ENCODE measurements at regions not wholly inside any gene's neighbourhood (a gene's known extent, or its start where the extent isn't known, plus 50 kb on each side); places are given as distances from the start of the nearest gene placed in this dataset.

DNA sequence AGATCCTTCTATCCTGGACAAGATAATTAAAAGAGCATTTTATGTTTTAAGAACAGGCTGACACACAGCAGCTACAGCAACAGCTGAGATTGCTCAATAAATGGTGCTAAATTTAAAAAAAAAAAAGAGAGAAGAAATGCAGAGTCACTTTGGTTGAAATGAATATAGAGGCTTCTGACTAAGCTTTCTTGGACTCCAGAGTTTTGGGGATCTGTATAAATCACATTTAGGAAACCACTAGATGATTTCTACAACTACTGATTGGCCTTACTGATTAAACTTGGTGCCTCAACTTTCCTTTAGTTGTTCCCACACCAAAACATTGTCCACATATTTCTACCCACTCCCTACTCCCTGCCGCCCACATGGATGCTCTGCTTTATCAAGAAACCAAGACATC is 132.9 kb upstream of the ZBTB20 start:
- TF ChIP-seq, protein P1, sequence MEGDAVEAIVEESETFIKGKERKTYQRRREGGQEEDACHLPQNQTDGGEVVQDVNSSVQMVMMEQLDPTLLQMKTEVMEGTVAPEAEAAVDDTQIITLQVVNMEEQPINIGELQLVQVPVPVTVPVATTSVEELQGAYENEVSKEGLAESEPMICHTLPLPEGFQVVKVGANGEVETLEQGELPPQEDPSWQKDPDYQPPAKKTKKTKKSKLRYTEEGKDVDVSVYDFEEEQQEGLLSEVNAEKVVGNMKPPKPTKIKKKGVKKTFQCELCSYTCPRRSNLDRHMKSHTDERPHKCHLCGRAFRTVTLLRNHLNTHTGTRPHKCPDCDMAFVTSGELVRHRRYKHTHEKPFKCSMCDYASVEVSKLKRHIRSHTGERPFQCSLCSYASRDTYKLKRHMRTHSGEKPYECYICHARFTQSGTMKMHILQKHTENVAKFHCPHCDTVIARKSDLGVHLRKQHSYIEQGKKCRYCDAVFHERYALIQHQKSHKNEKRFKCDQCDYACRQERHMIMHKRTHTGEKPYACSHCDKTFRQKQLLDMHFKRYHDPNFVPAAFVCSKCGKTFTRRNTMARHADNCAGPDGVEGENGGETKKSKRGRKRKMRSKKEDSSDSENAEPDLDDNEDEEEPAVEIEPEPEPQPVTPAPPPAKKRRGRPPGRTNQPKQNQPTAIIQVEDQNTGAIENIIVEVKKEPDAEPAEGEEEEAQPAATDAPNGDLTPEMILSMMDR (conservative IDR thresholded peaks at IDR 0.05; ENCODE audit: low read length) = no peak
- H3K4me3 ChIP-seq (ENCODE audit: low read length) = no peak overlapping the region
- peak; percentile 86 for DNase-seq (ENCODE audit: low read depth)

DNA sequence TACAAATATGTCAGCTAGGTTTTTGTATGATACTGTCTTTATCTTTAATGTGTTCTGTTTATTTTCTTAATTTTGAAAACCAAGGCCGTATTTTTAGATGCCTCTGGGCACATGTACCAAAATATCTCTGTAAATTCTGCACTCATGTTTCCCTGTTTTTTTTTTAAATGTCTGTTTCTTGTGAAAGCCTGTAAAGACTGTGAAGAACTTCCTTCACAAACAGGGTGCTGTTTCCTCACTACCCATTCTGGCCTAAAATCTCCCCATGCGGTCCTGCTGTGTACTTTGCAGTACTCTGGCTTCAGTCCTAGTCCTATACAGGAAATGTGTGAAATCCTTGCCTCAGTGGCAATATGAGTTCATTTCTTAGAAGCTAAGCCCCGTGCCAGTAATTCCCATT is 133.4 kb upstream of the ZBTB20 start:
- DNase-seq (ENCODE audit: low read depth) = peak; percentile 30
- H3K4me3 ChIP-seq (ENCODE audit: low read length) = no peak overlapping the region
- TF ChIP-seq, protein P1 (conservative IDR thresholded peaks at IDR 0.05; ENCODE audit: low read length) = no peak

DNA sequence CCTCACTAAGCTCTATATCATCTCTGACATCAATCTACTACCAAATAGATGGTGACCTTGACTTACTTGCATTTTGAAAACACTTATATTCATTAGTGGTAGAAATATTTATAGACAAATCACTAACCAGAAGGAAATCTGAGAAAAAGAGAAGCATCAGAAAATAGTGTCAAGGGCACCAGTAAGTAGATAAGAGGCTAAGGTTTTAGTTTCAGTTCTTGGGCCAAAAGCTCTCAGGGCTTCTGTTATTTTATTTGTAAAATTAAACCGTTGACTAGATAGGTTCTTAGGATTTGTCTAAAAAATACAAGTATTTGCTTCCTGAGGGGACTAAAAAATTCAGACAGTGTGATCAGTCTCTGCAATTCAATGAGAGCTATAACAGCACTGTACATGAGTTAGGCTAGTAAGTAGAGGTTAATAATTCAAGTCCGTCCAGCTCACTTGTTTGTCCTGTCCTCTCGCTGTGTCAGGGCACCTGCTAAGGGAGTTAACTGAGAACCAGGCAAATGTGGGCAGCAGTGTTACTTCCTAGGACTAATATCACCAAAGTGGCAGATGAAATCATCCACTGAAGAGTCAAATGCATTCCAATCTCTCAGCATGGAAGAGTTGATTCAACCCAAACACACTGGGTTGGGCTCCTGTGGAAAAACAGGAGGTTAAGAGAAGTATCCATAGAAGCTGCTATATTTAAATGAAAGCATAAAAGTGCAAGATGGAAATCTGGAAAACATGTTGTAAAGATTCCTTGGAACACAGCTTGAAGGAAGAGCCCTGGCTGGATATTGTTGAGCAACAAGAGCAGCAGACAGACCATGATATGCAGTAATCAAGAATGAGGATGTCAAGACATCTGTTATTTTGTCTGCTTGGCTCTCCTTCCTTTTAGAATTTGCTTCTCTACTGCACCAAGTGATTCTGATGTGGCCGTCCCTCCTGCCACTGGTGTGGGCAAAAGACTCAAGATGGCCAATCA is 134.9 kb upstream of the ZBTB20 start:
- TF ChIP-seq, protein P1 (conservative IDR thresholded peaks at IDR 0.05; ENCODE audit: low read length) = no peak
- H3K4me3 ChIP-seq (ENCODE audit: low read length) = no peak overlapping the region
- DNase-seq (ENCODE audit: low read depth) = peak; percentile 73

DNA sequence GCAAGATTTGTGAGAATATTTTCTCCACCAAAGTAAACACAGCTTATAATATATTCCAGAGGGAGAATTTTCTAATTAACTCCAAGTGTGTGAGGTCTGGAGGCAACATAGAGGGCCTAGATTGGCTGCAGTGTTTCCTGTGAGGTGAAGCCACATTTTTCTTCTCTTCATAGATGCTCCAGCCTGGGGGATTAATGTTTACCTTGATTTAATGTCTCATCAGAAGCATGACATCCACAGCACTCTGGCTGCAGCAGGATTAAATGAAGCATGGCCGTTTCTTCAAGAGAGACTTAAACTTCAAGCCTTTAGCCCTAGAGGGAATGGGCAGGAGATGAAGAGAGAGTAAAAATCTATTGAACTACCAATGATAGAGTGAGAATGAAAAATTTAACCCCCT is 137.9 kb upstream of the ZBTB20 start:
- TF ChIP-seq, protein P1 (conservative IDR thresholded peaks at IDR 0.05; ENCODE audit: low read length) = no peak
- DNase-seq (ENCODE audit: low read depth) = peak; percentile 23

DNA sequence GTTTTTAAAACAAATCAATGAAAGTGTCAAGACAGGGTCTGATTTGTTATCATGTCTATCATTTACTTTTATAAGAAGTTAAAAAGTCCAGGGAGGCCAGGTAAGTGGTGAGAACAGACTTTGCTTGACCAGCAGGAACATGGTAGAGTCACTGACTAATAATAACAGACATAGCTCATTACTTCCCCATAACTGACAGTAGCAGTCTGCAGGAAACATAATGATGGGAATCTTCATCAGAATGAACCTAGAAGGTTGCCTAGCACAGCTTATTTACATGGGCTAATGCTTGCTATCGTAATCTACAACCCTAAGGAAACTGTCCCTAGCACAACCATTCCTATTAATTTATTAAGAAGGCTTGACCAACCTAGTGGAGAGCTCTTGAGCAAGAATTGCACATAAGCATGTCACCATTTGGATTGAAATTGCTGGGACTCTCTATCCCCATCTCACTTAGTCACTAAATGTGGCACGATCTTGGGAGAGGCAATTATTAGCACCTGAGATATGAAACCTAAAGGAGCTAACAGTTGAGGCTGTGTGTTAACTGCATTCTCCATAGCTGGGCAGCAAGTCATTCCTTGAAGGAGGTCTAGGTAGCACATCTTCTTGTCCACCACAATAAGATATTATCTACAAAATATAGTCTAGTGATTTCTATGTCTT is 139.6 kb upstream of the ZBTB20 start:
- DNase-seq (ENCODE audit: low read depth) = no peak
- TF ChIP-seq, protein P1 (conservative IDR thresholded peaks at IDR 0.05; ENCODE audit: low read length) = no peak
- no peak overlapping the region for H3K4me3 ChIP-seq (ENCODE audit: low read length)

More for the DNA sequence above, 137.9 kb upstream of the ZBTB20 start:
- no peak overlapping the region for H3K4me3 ChIP-seq (ENCODE audit: low read length)

DNA sequence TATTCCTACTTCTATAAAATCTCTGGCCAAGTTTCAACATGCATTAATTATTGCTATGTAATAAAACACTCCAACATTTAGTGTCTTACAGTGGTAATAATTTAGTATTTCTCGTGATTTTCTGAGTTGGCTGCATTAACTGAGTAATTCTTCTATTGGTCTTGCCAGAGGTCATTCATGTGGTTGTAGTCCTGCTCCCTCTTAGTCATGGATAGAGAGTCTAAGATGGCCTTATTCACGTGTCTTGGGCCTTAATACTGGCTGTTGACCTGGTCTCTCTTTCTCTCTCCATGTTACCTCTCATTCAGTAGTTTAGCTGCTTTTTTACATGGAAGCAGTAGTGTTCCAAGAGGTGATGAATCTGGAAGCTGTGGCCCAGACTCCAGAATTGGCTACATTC is 140.1 kb upstream of the ZBTB20 start:
- no peak for DNase-seq (ENCODE audit: low read depth)
- TF ChIP-seq, protein P1 (conservative IDR thresholded peaks at IDR 0.05; ENCODE audit: low read length) = no peak
- no peak overlapping the region for H3K4me3 ChIP-seq (ENCODE audit: low read length)

Measured in AG10803 (cell line).